HG02798 (cell line): ENCODE measurements at regions not wholly inside any gene's neighbourhood (a gene's known extent, or its start where the extent isn't known, plus 50 kb on each side); places are given as distances from the start of the nearest gene placed in this dataset.

Experiments
- ATAC-seq: cut with Tn5 transposase; IDR thresholded peaks from one replicate; pipeline ENCODE4 v1.9.1; 2021; ENCODE audit warnings: mild to moderate bottlenecking; ENCODE audit not compliant: unreplicated experiment, poor library complexity

DNA sequence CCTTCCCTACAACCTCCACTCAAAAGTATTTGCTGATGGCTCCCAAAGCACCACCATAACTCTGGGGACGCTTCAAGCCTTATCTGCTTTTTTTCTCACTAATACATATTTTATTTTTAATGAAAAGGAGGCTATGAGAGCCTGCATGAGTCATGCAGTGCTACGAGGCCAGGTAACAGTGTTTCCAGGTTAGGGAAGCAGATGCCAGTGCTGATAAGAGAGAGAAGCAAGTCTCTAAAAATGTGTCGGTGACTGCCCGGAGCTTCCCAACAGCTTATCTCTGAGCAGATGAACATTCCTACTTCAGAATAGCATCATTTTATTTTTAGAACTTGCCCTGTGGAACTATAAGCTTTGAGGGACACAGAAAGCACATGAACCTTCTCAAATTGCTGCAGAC, 931.5 kb downstream of the CCSER2 start:
- no peak for ATAC-seq

DNA sequence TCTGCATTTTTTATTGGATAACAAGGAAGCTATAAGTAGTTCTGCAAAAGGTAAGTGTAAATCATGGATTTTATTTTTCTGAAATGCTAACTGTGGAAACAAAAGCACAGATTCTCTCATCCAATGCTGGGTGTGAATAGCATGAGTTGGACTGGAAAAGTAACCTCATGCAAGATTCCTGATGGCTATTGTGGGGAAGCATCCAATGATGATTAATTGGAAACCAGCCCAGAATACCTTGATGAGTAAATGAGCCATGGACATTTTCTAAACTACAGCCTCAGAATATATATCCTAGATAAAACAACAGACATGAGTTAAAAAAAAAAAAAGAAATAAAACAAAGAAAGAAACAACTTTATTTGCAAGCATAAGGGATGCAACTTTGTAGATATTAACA, 934.6 kb downstream of the CCSER2 start:
- no peak for ATAC-seq

DNA sequence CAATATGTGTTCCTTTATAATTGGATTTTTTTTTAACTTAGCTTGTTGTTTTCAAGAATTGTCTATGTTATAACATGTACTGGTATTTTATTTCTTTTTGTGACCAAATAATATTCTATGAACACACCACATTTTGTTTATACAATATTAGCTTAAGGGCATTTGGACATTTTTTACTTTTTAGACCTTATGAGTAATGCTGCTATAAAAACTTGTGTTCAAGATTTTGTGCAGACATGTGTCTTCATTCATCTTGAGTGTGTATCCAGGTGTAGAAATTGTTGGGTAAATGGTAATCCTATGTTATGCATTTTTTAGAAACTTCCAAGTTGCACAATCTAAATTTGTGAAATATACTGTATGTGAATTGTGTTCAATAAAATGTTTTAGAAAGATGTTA, 936.7 kb downstream of the CCSER2 start:
- no peak for ATAC-seq

DNA sequence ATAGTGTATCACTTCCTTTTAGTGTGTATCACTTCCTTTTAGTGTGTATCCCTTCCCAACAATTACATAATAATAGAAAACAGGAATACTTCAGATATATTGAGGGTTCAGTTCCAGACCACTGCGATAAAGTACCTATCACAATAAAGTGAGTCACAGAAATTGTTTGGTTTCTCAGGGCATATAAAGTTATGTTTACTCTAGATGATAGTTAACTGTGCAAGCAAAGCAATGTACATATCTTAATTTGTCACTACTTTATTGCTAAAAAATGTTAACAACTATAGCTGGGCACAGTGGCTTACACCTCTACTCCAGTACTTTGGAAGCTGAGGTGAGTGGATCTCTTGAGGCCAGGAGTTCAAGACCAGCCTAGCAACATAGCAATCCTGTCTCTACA, 938.4 kb downstream of the CCSER2 start:
- ATAC-seq: no peak

DNA sequence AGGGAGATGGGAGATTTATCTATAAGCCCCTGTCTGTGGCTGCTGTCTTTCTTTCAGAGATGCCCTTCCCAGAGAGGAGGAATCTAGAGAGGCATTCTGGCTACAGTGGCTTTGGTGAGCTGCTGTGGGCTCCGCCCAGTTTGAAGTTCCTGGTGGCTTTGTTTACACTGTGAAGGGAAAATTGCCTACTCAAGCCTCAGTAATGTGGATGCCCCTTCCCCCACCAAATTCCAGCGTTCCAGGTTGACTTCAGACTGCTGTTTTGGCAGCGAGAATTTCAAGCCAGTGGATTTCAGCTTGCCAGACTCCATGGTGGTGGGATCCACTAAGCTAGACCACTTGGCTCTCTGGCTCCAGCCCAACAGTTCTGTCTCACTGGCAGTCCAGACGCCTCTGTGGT, 951.6 kb downstream of the CCSER2 start:
- no peak for ATAC-seq

DNA sequence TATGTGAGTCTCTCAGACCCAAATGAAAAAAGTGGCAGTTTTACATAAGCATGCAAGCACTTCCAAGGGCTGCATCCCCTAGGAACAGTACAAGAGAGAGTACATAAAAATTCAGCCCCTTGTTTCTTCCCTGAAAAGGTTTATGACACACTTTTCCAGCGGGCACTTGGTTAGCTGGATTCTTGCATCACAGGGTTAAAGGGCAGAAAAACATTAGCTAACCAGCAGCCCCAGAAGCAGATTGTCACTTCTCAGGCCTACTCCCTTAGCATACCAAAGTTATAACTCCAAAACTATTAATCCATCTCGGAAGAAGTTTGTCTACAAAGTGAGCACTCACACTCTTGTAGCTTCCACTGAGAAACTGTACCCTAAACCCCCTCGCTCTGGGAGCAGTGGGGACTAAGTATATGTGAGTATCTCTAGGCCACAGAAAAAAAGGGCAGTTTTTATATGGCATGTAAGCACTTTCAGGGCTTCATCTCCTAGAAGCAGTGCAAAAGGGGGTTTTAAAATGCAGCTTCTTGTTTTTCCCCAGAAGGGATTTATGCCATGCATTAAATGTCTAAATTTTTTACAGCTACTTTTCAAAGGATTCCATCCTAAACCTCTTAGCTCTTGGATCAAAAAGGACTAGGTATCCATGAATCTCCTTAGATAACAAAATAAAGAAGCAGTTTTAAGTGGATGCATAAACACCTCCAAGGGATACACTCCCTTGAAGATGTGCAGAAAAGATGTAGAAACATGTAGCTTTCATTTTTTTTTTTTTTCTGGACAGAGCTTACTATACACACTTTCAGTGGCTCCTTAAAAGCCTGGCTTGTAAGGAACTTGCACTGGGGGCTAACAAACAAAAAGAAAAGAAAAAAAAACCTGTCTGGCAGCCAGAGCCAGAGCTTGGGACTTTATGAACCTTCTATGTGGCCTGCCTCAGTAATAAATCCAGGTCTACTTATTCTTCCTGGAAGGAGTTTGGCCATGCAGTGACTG, 956.7 kb downstream of the CCSER2 start:
- no peak for ATAC-seq

DNA sequence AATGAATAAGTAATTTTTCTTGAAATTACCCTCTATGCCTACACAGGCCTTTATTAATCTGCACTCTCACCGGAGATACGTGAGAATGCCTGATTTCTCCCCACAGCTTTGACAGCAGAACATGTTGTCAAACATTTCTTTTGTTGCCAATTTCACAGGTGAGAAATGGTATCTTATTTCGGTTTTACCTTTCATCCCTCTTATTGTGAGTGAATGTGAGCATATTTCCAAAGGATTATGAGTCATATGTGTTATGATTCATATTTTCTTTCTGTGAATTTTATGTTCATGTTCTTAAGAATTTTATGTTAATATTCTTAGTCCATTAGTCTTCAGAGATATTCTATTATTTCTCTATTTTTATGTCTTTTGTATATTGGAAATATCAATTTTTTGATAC, 965.1 kb downstream of the CCSER2 start:
- ATAC-seq: no peak

DNA sequence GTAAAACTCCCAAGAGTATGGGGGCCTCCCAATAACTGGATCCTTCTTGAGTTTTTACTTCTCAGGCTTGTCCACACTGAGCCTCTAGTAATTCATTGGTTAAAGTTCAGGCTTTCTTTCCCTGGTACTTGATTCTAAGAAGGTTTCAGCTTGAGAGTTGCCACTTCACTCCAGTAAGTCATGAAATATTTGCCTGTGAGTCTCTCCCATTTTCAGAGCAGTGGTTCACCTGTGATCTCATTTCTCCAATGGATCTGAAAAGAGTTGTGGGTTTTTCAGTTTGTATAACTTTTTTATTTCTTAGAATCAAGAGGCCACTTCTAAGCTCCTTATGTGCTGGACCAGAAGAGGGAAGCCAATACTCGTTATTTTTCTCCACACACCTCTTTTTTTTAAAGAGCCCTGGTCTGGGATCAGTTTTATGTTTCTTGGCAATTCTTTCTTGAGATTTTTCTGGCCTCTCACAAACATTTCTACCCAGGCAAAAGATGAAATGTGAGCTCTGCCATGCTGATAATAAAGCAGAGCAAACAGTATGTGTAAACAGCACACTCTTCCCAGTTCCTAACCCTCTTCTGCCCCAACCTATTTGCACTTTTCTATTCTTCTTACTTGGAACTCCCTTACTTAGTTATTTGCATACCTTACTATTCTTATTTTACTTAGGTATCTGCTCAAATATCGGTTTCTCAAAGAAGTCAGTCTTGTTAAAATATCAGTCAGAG, 983.4 kb downstream of the CCSER2 start:
- no peak for ATAC-seq

DNA sequence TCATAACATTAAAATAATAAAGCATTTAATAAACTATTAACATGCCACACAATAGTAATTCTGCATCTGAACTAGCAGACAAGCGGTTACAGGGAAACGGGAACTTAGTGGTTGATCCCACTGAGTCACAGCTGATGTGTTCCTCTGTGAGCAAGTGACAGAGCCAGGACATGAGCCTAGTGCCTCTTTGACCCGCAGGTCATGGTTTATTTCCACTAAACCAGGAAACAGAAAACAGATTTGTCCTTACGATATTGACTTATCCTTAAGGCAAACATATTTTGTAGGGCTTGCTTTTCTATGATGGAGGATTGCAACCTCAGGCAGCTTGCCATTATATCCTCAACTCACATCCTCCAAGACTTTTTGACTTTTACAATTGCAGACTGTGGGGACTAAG, 987.3 kb downstream of the CCSER2 start:
- ATAC-seq: no peak

DNA sequence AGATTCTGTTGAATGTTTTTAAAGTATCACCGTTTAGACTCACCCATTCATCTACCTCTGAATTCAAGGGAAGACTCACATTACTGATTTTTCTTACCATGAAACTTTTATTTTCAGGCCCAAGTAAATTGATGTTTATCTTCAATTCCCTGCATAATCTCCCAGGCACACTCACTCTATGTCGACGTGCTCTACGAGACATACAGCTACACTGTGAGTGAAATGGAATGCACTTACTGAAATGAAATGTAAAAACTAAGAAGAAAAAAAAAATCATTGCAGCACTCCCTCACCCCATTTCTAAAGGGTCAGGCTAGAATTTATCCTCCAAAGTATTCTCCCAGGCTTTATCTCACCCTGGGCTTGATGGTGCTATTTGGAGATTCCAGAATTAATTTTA, 987.9 kb downstream of the CCSER2 start:
- ATAC-seq: no peak

DNA sequence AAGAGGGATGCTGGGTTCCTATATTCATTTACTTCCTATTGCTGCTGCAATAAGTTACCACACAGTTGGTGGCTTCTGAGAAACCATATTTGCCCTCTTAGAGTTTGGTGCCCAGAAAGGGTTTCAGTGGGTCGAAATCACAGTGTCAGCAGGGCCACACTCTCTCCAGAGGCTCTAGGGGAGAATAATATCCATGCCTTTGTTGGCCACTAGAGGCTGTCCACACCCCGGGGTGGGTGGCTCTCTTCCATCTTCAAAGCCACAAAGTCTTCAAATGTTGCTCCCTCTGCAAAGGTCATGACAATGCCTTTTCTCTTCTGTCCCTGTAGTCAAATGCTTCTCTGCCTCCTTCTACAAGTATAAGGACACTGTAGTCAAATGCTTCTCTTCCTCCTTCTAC, 989.4 kb downstream of the CCSER2 start:
- ATAC-seq: no peak

DNA sequence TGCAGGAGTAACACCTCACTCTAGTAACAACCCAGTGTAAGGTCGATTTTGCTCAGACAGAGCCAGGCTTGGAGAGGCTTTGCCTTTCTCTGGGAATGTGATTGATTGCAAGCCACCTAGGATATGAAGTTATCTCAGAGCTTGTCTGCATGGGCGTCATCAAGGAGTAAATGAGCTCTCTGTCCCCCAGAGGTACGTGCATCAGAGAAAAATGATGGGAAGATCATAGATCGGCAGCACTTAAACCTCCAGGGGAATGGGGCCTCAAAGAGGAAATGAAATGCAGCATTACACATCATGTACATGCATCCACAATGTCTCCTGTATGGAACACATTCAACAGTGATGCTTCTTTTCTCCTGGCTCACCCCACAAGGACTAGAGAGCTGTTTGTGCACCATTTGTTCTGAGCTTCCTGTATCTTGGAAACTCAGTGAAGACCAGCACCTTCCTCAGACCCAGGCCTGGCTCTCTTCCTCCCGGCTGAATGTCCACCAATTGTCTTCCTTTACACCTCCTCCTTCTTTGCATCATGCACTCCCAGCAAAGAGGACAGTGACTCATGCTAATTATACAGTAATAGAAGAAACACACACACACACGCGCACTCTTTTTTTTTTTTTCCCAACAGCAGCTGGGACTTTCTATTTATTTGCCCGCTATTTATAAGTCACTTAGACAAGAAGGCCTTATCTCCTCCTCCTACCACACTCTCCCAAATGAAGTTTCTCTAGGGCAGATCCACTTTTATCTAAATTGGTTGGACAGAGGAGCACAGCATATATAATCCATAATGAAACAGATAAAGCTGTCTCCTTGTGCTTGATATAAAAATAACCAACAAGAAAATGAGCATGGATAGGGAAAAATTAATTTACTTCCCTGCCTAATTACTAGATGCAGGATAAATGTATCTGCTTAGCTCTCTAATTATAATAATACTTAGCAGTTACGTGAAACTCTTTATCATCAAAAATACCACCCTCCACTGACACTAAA, 990.7 kb downstream of the CCSER2 start:
- no peak for ATAC-seq

DNA sequence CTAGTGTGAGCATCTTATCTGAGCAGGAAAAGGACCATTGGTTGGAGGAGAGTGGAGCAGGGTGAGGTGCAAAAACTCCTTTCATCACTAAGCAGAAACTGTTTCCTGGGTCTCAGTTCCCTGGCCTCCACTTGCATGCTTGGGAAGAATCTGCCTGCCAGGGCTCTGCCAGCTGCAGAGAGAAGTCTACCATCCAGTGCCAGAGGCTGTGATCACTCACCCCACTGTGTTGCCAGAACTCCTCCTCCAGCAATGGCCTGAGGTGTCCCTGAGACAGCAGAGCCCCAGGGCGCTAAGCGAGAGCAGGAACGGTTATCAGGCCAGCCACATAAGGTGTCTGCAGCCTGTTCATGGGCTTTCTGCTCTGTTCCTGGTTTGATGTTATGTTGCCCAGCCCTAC, 991.4 kb downstream of the CCSER2 start:
- ATAC-seq: no peak

DNA sequence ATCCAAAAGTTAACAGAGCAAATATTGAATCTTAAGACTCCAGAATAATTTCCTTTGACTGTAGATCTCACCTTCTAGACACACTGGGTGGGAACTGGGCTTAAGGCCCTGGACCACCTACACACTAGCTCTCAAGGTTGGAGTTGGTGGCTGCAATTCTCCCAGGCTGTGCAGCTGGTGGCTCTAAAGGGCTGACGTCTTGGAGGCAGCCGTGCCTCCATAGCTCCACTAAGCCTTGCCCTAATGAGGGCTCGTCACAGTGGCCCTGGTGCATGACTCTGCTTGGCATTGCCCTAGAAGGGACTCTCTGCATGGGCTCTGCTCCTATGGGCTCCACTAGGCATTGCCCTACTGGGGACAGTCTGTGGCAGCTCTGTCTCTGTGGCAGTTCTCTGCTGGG, 1005.2 kb downstream of the CCSER2 start:
- no peak for ATAC-seq

DNA sequence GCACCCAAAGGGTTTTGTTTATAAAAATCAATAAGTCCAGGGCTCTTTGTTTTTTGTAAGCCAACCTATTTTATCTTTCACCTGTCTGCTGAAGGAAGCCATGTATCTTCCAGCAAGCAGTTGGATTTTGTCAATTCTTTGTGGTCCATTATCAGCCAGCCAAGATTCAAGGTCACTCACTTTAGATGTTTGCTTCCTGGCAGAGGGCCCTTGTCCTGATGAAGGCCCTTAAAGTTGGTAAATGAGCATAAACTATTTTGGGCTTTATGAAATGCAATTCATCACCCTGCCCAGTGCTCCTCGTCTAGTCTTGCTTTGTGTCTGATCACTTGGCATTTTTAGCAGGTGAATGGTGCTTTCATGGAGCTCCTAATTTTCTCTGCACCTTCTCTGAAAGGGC, 1004.2 kb downstream of the GRID1 start:
- ATAC-seq: no peak

DNA sequence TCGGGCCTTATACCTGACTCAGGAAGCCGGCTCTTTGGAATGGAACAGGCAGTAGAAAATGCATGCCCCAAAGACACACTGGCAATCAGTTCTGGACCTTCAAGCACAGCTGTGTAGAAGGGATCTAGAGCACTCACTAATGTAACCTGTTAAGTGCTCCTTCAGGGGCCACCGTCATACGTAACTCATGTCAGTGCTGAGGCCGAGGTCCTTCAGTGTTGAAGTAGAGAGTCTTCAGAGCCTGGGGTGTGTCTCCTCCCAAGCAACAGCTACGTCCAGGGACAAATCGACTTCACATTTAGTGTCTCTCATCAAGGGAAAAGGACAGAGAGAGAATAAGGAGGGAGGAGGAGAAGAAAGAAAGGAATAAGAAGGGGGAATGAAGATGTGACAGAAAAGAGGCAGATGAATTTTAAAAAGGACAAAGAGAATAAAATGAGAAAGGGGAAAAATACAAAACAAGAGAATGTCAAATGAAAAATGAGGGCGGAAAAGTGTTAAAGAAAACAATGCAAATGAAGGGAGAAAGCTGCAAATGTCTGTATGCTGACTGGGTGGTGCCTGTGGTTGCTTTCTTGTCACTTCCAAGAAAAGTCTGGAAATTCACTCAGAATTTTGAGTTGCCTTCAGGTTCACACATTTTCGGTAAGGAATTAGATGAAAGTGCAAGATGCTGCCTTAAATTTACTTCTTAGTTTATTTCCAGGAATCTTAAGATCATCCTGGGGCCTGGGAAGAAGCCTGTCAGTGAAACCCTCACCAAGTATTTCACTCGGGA, 989.4 kb downstream of the GRID1 start:
- no peak for ATAC-seq

DNA sequence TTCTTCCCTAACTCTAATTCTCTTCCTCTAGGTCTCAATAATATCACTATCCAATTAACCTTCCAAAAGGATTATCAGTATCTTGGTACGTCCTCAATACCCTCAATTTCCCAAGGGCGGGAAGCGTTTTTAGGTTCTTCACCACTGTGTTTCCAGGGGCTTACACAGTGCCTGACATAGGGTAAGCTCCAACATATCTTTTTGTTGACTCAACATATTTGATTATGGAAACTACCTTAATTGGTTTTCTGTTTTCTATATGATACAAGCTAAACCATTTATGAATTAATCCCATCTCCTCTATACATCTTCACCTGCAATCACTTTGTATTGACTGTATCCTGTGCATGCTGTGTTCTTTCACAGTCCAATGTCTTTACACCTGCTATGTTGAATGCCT, 987.3 kb downstream of the GRID1 start:
- no peak for ATAC-seq

DNA sequence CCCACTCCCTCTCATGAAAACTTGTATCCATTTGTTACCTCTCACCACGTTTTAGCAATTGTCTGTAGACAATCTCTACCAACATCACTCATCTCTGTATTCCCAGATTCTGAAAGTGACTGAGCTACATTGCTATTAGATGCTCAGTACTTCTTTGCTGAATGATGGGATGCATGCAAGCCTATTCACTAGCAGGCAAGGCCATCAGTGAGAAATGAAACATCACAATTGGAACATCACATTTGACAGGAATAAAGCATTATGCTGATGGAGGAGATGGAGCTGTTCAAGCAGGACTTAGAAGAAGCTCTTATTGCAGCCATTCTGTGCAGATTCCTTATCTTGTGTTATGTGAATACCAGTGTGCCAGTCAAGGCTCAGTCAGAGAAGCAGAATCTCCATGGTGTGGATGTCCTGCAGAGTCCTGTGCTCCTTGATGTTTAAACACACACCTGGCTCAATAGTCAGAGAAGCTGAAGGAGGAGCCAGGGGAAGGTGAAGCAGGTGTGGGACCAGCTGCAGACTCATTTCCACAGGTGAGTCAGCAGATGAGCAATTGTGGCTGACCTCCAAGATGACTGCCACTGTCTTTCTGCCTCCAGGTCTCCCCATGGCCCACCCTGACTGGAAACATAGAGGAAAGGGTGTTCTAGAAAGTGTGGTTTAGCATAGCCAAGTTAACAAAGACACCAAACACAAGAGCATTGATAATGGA, 965.5 kb downstream of the GRID1 start:
- no peak for ATAC-seq

DNA sequence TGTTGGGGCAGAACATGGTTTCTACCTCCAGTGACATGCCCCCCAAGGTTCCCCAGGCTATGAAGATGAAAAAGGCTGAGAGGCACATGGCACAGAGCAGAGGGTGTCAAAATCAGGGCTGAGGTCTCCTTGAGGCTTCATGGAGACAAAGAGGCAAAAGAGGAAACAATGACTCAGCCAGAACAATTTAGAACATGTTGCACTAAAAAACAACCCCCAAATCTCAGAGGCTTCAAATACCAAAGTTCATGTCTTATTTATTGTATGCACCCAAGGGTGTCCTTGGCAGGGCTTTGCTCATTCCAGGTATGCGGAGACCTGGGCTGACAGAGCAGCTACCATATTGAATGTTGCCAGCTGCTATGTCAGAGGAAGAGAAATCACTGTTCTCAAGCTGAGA, 964.1 kb downstream of the GRID1 start:
- no peak for ATAC-seq
